Ascending aorta (tissue), 2 donors: ENCODE measurements at regions not wholly inside any gene's neighbourhood (a gene's known extent, or its start where the extent isn't known, plus 50 kb on each side); places are given as distances from the start of the nearest gene placed in this dataset.

Source experiments
- DNase-seq, 2 donors: peaks; one replicate each; pipeline ENCODE4 v3.0.0-alpha.2; 2019; ENCODE audit warnings: low spot score in 2 of 2
- H3K27ac ChIP-seq, 2 donors: fragments of 200-600 bp; sonication (generic); one replicate each; pipeline ENCODE4 v1.5.1; 2016 to 2017; ENCODE audit warnings: mild to moderate bottlenecking in 1 of 2
- H3K27me3 ChIP-seq: fragments of 200-600 bp; sonication (generic); one replicate; pipeline ENCODE4 v1.5.1; 2017
- H3K36me3 ChIP-seq, 2 donors: fragments of 200-600 bp; sonication (generic); one replicate each; pipeline ENCODE4 v1.5.1; 2016
- H3K4me1 ChIP-seq, 2 donors: fragments of 200-600 bp; sonication (generic); one replicate each; pipeline ENCODE4 v1.5.1; 2016 to 2017; ENCODE audit warnings: mild to moderate bottlenecking in 1 of 2
- H3K4me3 ChIP-seq, 2 donors: fragments of 200-600 bp; sonication (generic); one replicate each; pipeline ENCODE4 v1.5.1; 2016 to 2017; ENCODE audit warnings: mild to moderate bottlenecking in 1 of 2
- H3K9me3 ChIP-seq, 2 donors: fragments of 200-600 bp; sonication (generic); one replicate each; pipeline ENCODE4 v1.5.1; 2016
- intact Hi-C: fragments of 100-400 bp; cut with DNase I; formaldehyde crosslinking; loops from one replicate; pipeline ENCODE4 v1.15.1; 2023
- TF ChIP-seq, protein P1 (sequence below), 3 experiments: fragments of 200-600 bp in 2 of 3; fragments of 450-650 bp in 1 of 3; sonication (generic) in 2 of 3; IDR thresholded peaks; one replicate each; pipeline ENCODE4 v1.5.1; 2016 to 2019; ENCODE audit warnings: antibody characterized with exemption in 3 of 3, mild to moderate bottlenecking in 1 of 3, moderate library complexity in 1 of 3

DNA sequence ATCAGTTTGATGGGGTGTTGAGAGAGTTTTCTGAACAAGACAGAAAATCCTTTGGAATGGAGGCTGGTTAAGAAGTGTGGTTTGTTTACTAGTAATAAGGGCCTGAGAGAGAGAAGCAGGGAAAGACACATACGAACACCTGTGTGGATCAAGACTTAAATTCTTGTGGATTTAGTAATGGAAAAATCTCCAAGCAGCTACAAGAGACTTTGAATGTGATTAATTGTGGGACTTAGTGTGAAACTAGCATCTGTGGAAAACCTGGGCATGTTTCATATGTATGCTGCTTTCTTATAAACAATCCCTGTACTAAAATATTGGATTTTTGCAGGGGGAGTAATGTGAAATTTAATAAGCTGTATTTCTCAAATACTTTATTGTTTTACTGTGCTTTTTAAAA, 399.1 kb downstream of the SI start:
- H3K9me3 ChIP-seq, result no peaks in the 10 kb centered on the region
- no peak for DNase-seq
- TF ChIP-seq, protein P1, sequence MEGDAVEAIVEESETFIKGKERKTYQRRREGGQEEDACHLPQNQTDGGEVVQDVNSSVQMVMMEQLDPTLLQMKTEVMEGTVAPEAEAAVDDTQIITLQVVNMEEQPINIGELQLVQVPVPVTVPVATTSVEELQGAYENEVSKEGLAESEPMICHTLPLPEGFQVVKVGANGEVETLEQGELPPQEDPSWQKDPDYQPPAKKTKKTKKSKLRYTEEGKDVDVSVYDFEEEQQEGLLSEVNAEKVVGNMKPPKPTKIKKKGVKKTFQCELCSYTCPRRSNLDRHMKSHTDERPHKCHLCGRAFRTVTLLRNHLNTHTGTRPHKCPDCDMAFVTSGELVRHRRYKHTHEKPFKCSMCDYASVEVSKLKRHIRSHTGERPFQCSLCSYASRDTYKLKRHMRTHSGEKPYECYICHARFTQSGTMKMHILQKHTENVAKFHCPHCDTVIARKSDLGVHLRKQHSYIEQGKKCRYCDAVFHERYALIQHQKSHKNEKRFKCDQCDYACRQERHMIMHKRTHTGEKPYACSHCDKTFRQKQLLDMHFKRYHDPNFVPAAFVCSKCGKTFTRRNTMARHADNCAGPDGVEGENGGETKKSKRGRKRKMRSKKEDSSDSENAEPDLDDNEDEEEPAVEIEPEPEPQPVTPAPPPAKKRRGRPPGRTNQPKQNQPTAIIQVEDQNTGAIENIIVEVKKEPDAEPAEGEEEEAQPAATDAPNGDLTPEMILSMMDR (IDR thresholded peaks at IDR 0.05), result no peak
- no peaks in the 10 kb centered on the region for H3K27me3 ChIP-seq
- no peak overlapping the region for H3K4me3 ChIP-seq
- no peaks in the 10 kb centered on the region for H3K36me3 ChIP-seq
- no peak overlapping the region for H3K27ac ChIP-seq
- intact Hi-C loops, result no loop called here
- no peaks in the 10 kb centered on the region for H3K4me1 ChIP-seq

DNA sequence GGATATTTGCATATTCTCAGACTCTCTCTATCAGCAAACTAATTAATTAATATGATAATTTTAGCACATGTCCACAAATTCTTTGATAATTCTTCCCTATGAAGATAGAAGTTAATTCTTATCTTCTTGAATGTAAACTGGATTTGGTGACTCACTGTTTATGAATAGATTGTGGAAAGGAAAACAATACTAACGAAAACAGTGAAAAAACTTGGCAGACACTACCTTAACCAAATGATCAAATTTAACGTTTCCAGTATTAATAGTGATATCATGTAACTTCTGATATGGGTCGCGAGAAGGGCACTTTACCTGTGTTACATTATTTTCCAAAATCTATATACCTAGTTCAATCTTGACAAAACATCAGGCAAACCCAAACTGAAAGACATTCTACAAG, 401.0 kb downstream of the SI start:
- intact Hi-C loops, result no loop called here
- Histone ChIP-seq H3K4me3 (no peak overlapping the region), H3K27me3 (no peaks in the 10 kb centered on the region), H3K27ac (no peak overlapping the region), H3K9me3 (no peaks in the 10 kb centered on the region), H3K4me1 (no peaks in the 10 kb centered on the region), H3K36me3 (no peaks in the 10 kb centered on the region)
- TF ChIP-seq, protein P1 (IDR thresholded peaks at IDR 0.05), result no peak
- DNase-seq, result no peak

DNA sequence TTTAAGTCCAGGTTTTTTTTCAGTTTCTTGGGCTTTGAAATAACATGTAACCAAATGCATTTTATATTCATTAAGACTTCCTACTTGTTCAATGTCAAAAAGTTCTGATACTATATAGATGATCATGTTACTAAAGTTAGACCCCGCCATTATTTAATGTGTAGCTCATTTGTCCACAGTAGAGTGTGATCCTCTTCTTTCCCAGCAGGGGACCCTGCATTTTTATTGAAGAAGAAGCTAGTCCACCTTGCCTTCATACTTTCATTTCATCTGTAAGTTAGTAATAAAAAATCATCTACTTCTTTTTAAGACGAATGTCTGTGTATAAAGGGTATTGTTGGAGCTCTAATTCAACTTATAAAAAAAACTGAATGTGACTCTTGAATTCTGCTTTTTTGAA, 404.6 kb downstream of the SI start:
- no peak for DNase-seq
- H3K36me3 ChIP-seq, result no peaks in the 10 kb centered on the region
- no peaks in the 10 kb centered on the region for H3K4me1 ChIP-seq
- intact Hi-C loops, result no loop called here
- H3K27me3 ChIP-seq, result no peaks in the 10 kb centered on the region
- TF ChIP-seq, protein P1 (IDR thresholded peaks at IDR 0.05), result no peak
- no peaks in the 10 kb centered on the region for H3K9me3 ChIP-seq
- H3K27ac ChIP-seq, result no peak overlapping the region
- no peak overlapping the region for H3K4me3 ChIP-seq

DNA sequence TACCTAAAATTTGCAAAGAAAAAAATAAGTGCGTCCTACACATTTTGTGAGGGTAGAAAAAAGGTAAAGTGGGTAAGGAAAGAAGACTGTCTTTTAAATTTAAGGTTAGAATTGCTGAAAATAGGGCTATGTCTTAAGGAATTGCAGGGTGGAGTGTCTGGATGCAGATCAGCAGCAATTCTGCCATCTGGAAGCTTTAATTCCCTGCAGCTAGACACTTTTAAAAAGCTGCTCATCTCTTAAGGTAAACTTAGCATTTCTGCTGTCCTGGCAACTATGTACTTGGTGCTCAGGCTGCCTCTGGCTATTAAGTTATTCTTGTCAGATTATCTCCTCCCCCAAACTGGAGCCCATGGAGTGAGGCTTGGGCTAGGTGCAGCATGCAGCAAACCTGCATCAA, 420.2 kb downstream of the SI start:
- Histone ChIP-seq H3K4me1 (no peaks in the 10 kb centered on the region), H3K9me3 (no peaks in the 10 kb centered on the region), H3K27ac (no peak overlapping the region), H3K27me3 (no peaks in the 10 kb centered on the region), H3K36me3 (no peaks in the 10 kb centered on the region), H3K4me3 (no peak overlapping the region)
- TF ChIP-seq, protein P1 (IDR thresholded peaks at IDR 0.05), result no peak
- intact Hi-C loops, result no loop called here
- no peak for DNase-seq

DNA sequence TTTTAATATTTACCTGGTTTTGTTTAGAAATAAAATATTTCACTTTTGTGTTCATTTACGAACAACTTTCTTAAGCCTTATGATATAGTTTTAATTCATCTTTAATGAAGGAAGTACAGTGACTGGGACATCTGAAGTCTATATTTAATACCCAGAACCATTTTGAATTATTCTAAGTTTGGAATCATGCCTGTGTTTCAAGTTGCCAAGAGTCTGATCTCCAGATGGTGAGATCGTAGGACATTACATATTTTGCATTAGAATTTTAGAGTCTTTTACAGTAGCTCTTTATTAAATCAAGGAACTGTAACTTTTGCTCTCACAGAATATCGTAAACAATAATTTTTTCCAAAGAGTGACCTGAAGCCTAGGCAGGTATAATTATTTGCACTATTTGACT, 420.7 kb downstream of the SI start:
- no peaks in the 10 kb centered on the region for H3K4me1 ChIP-seq
- H3K27ac ChIP-seq, result no peak overlapping the region
- TF ChIP-seq, protein P1 (IDR thresholded peaks at IDR 0.05), result no peak
- no peaks in the 10 kb centered on the region for H3K36me3 ChIP-seq
- intact Hi-C loops, result no loop called here
- no peaks in the 10 kb centered on the region for H3K27me3 ChIP-seq
- DNase-seq, result no peak
- H3K4me3 ChIP-seq, result no peak overlapping the region
- H3K9me3 ChIP-seq, result no peaks in the 10 kb centered on the region

DNA sequence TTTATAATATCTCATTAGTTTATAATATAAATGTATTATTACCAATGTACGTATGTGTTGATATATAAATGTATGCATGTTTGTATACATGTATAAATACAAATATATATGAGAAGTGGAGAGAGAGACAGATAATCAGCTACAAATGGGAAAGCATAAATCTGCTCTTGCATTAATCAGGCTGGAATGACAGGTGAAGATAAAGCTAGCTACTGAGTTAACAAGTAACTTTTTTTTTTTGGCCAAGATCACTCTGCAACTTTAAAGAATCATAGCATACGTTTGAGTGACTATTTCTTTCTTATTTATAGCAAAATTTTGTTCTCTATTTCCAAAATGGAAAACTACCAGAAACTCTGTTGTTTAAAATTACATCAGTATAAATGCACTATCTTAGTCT, 422.8 kb downstream of the SI start:
- no peaks in the 10 kb centered on the region for H3K36me3 ChIP-seq
- TF ChIP-seq, protein P1 (IDR thresholded peaks at IDR 0.05), result no peak
- no peak overlapping the region for H3K4me3 ChIP-seq
- DNase-seq, result no peak
- no peaks in the 10 kb centered on the region for H3K4me1 ChIP-seq
- no peak overlapping the region for H3K27ac ChIP-seq
- intact Hi-C loops, result no loop called here
- H3K9me3 ChIP-seq, result no peaks in the 10 kb centered on the region
- H3K27me3 ChIP-seq, result no peaks in the 10 kb centered on the region
